ENCODE measurements at regions not wholly inside any gene's neighbourhood (a gene's known extent, or its start where the extent isn't known, plus 50 kb on each side); places are given as distances from the start of the nearest gene placed in this dataset.
"Not testable (repeated sequence)": the region's sequence is repeated elsewhere in the genome, so short reads cannot be mapped to it uniquely, and the experiment has no call there.

GRCh38 chr5:156004754-156005153, 322.2 kb upstream of the SGCD start:
- DNase-seq: no peak

GRCh38 chr5:156006026-156006647, 320.8 kb upstream of the SGCD start:
- DNase-seq: no peak

GRCh38 chr5:156008844-156009243, 318.1 kb upstream of the SGCD start:
- no peak for DNase-seq

- DNase-seq: no peak
Observed at GRCh38 chr5:156009583-156009982, 317.4 kb upstream of the SGCD start.

GRCh38 chr5:156015137-156015536, 311.8 kb upstream of the SGCD start:
- no peak for DNase-seq

- DNase-seq: no peak
Observed at GRCh38 chr5:156019130-156019529, 307.8 kb upstream of the SGCD start.

- DNase-seq: no peak
Observed at GRCh38 chr5:156019571-156020180, 307.3 kb upstream of the SGCD start.

GRCh38 chr5:156020647-156021046, 306.3 kb upstream of the SGCD start:
- DNase-seq: no peak

GRCh38 chr5:156021866-156022265, 305.1 kb upstream of the SGCD start:
- no peak for DNase-seq

- DNase-seq: no peak
Observed at GRCh38 chr5:156025656-156026055, 301.3 kb upstream of the SGCD start.

GRCh38 chr5:156031181-156031580, 295.8 kb upstream of the SGCD start:
- no peak for DNase-seq

GRCh38 chr5:156036640-156037039, 290.3 kb upstream of the SGCD start:
- DNase-seq: no peak

GRCh38 chr5:156037151-156037909, 289.6 kb upstream of the SGCD start:
- no peak for DNase-seq

- DNase-seq: no peak
Observed at GRCh38 chr5:156042726-156043125, 284.2 kb upstream of the SGCD start.

- DNase-seq: no peak
Observed at GRCh38 chr5:156043351-156043750, 283.6 kb upstream of the SGCD start.

- DNase-seq: no peak
Observed at GRCh38 chr5:156051972-156052371, 275.0 kb upstream of the SGCD start.

GRCh38 chr5:156052656-156053055, 274.3 kb upstream of the SGCD start:
- DNase-seq: no peak

- DNase-seq: no peak
Observed at GRCh38 chr5:156053056-156053455, 273.9 kb upstream of the SGCD start.

- DNase-seq: no peak
Observed at GRCh38 chr5:156076912-156077311, 250.1 kb upstream of the SGCD start.

- DNase-seq: no peak
Observed at GRCh38 chr5:156087577-156088110, 239.3 kb upstream of the SGCD start.

GRCh38 chr5:156089955-156090940, 236.7 kb upstream of the SGCD start:
- not testable (repeated sequence) for DNase-seq

GRCh38 chr5:156093024-156093423, 233.9 kb upstream of the SGCD start:
- DNase-seq: no peak

- DNase-seq: no peak
Observed at GRCh38 chr5:156094001-156094400, 233.0 kb upstream of the SGCD start.
